Cardiac muscle cell (in vitro differentiated cells and primary cell): ENCODE measurements at regions not wholly inside any gene's neighbourhood (a gene's known extent, or its start where the extent isn't known, plus 50 kb on each side); places are given as distances from the start of the nearest gene placed in this dataset.

Source experiments
- DNase-seq, 2 donors: peaks; one replicate each; pipeline versions ENCODE4 v3.0.0 to v3.0.0-alpha.2; 2010 to 2017; ENCODE audit warnings: low read depth in 1 of 2, low spot score in 1 of 2
- H3K27ac ChIP-seq: fragments of 200-600 bp; sonication (generic); 2 replicates; pipeline ENCODE4 v1.5.1; 2016
- H3K27me3 ChIP-seq: fragments of 200-600 bp; sonication (generic); 2 replicates; pipeline ENCODE4 v1.6.0; 2016; ENCODE audit warnings: control low read depth
- H3K36me3 ChIP-seq: fragments of 200-600 bp; sonication (generic); 2 replicates; pipeline ENCODE4 v1.5.1; 2016; ENCODE audit warnings: control low read depth
- H3K4me1 ChIP-seq: fragments of 200-600 bp; sonication (generic); 2 replicates; pipeline ENCODE4 v1.8.1; 2017; ENCODE audit warnings: low read depth, mild to moderate bottlenecking, mixed run types
- H3K4me3 ChIP-seq: fragments of 200-600 bp; sonication (generic); 2 replicates; pipeline ENCODE4 v1.5.1; 2016; ENCODE audit warnings: mild to moderate bottlenecking
- H3K9me3 ChIP-seq: fragments of 200-600 bp; sonication (generic); 2 replicates; pipeline ENCODE4 v1.5.1; 2017; ENCODE audit warnings: low read depth, mild to moderate bottlenecking, control low read depth
- TF ChIP-seq, protein P1 (sequence below): IDR thresholded peaks from 2 replicates; pipeline ENCODE4 v1.5.1; 2012; ENCODE audit warnings: low read depth, mild to moderate bottlenecking, low read length

DNA sequence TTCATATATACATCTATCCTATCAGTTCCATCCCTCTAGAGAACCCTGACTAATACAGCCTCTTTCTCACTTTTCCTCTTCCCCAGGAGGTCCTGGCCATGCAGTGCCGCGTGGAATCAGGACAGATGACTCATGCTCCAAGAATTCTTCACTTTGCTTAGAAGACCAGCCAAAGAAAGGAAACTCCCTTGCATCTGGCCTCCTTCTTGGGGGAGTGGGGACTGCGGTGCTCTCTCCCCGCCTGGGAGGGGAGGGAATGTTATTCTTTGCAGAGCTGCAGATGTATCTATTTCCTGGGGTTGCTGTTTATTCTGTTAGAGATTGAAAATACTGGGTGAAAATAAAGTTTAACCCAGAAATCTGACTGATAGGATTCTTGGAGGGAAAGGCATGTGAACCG, 111.5 kb upstream of the SH3BP4 start:
- DNase-seq: peak; percentile 33 to 97
- Histone ChIP-seq H3K27ac (no peak overlapping the region), H3K4me1 (peaks cover 21% of the 10 kb centered on the region), H3K27me3 (no peaks in the 10 kb centered on the region), H3K36me3 (no peaks in the 10 kb centered on the region), H3K4me3 (no peak overlapping the region), H3K9me3 (no peaks in the 10 kb centered on the region)
- TF ChIP-seq, protein P1, sequence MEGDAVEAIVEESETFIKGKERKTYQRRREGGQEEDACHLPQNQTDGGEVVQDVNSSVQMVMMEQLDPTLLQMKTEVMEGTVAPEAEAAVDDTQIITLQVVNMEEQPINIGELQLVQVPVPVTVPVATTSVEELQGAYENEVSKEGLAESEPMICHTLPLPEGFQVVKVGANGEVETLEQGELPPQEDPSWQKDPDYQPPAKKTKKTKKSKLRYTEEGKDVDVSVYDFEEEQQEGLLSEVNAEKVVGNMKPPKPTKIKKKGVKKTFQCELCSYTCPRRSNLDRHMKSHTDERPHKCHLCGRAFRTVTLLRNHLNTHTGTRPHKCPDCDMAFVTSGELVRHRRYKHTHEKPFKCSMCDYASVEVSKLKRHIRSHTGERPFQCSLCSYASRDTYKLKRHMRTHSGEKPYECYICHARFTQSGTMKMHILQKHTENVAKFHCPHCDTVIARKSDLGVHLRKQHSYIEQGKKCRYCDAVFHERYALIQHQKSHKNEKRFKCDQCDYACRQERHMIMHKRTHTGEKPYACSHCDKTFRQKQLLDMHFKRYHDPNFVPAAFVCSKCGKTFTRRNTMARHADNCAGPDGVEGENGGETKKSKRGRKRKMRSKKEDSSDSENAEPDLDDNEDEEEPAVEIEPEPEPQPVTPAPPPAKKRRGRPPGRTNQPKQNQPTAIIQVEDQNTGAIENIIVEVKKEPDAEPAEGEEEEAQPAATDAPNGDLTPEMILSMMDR: no peak

DNA sequence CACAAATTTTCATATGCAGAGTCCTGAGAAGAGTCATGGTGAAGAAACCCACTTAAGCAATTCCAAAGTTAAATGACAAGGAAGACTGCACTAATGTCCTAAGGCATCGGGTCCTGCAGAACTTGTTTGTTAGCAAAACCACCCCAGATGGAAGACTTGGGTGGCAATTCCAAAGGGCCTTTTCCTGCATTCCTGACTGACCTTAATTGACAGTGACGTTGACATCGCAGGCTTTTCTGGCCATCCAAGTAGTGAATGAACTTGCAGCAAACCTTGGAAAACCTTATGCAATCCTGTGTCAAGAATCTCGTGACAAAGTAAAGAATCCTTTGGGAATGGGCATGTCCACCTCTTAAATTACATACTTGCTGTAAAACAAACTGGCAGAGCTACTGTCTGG, 112.5 kb upstream of the SH3BP4 start:
- DNase-seq: no peak
- no peak overlapping the region for H3K4me3 ChIP-seq
- TF ChIP-seq, protein P1: no peak
- peaks cover 26% of the 10 kb centered on the region for H3K4me1 ChIP-seq
- no peaks in the 10 kb centered on the region for H3K27me3 ChIP-seq
- no peaks in the 10 kb centered on the region for H3K36me3 ChIP-seq
- no peaks in the 10 kb centered on the region for H3K9me3 ChIP-seq
- H3K27ac ChIP-seq: no peak overlapping the region

DNA sequence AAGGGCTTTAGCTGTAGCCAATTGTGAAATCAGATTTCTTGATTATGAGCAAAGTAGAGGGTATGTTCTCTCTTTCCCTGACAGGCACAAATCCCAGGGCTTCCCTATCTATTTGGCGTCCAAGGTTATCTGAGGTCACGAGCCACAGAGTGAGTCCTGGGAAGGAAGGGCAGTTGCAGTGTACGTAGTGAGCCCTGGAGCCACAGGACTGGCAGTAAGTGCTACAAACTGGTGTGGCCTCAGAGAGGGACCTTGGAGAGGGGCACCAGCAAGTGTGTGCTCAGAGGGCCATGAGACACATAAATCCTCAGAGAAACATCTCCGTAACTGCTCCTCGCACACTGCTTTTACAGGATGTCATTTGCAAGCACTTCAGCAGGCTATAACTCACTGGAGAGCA, 115.5 kb upstream of the SH3BP4 start:
- no peaks in the 10 kb centered on the region for H3K9me3 ChIP-seq
- H3K36me3 ChIP-seq: no peaks in the 10 kb centered on the region
- no peaks in the 10 kb centered on the region for H3K27me3 ChIP-seq
- no peak overlapping the region for H3K4me3 ChIP-seq
- H3K4me1 ChIP-seq: peaks cover 28% of the 10 kb centered on the region
- DNase-seq: peak; percentile 15 to 84
- H3K27ac ChIP-seq: peak overlapping the region; percentile 83
- TF ChIP-seq, protein P1: no peak

DNA sequence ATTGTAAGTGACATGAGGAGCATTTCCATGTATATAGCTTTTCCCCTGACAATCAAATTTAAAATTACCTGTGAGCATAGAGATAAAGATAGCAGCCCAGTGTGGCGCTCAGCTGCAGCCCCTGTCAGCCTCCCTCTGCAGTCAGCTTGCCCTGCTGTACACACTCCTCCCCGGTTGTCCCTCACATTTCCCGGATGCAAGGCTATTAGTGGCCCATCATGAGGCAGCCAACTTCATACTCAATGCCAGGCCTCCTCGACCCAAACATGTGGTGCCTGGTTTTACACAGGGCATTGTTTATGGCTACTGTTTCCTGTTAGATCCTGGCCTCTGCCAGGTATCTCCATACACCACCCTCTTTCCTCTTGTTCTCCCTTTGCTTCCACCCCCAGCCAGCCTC, 116.1 kb upstream of the SH3BP4 start:
- Histone ChIP-seq H3K27ac (peak overlapping the region; percentile 83), H3K4me1 (peaks cover 28% of the 10 kb centered on the region), H3K4me3 (no peak overlapping the region), H3K9me3 (no peaks in the 10 kb centered on the region), H3K27me3 (no peaks in the 10 kb centered on the region), H3K36me3 (no peaks in the 10 kb centered on the region)
- DNase-seq: no peak
- TF ChIP-seq, protein P1: no peak

DNA sequence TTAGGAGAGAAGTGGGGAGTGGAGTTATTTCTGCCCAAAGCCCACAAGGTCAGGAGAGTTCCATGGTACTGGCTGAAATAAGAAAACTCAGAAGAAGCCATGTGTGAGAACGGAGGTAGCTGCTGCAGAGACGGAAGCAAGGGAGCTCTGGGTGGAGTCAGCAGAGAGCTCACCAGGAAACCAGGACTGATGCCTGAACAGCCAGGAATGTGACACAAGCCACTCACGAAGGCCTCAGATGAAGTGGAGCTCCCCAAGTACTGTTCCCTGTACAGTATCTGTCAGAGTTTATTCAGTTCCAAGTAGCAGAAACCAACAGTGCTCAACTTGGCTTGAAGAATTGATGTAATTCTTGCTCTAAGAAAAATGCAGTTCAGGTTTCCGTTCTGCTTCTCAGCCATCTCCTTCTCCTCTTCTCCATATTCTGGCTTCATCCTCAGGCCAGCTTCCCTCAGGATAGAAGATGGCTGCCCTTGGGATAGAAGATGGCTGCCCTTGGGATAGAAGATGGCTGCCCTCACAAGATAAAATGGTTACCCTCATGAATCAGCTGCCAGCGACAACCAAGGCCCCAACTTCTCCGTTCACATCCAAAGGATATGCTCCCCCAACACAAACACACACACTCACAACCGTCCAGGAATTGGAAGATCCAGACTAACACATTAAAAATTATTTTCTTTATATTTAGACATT, 117.4 kb upstream of the SH3BP4 start:
- TF ChIP-seq, protein P1: no peak
- peak overlapping the region; percentile 5 for H3K27ac ChIP-seq
- no peak overlapping the region for H3K4me3 ChIP-seq
- peak; percentile 54 to 64 for DNase-seq
- H3K27me3 ChIP-seq: no peaks in the 10 kb centered on the region
- no peaks in the 10 kb centered on the region for H3K36me3 ChIP-seq
- peaks cover 25% of the 10 kb centered on the region for H3K4me1 ChIP-seq
- H3K9me3 ChIP-seq: no peaks in the 10 kb centered on the region
